PC-3 (cell line): ENCODE measurements at regions not wholly inside any gene's neighbourhood (a gene's known extent, or its start where the extent isn't known, plus 50 kb on each side); places are given as distances from the start of the nearest gene placed in this dataset.

Source experiments
- ATAC-seq: fragments of 200-7000 bp; cut with Tn5 transposase; 2 replicates; pipeline ENCODE4 v1.9.1; 2020; ENCODE audit warnings: mild to moderate bottlenecking, moderate library complexity
- BruUV-seq: library from RNA; stranded (reverse); fragments of 400-500 nt; replicated peaks from 2 replicates; lab custom pipeline; 2021; lab: Mats Ljungman, UMichigan
- CTCF ChIA-PET: fragments of 300-600 bp; sonication (Branson Sonifier 250); formaldehyde crosslinking; loops from one replicate; lab custom pipeline; 2022; ENCODE audit warnings: antibody characterized with exemption; lab: Charles Lee
- POLR2A ChIA-PET: fragments of 300-600 bp; sonication (Branson Sonifier 250); formaldehyde crosslinking; loops from one replicate; lab custom pipeline; 2022; ENCODE audit warnings: antibody characterized with exemption; ENCODE audit not compliant: unreplicated experiment; lab: Charles Lee
- DNase-seq: peaks from one replicate; pipeline ENCODE4 v3.0.0-alpha.2; 2015
- H2AFZ ChIP-seq: fragments of 300-600 bp; sonication (generic); 2 replicates; pipeline ENCODE4 v1.6.0; 2016; ENCODE audit warnings: antibody characterized with exemption, low read length
- H3F3A ChIP-seq: fragments of 300-600 bp; sonication (generic); one replicate; pipeline ENCODE4 v1.6.0; 2017; ENCODE audit warnings: antibody characterized with exemption, low read length, control low read depth, mild to moderate bottlenecking; ENCODE audit not compliant: unreplicated experiment
- H3K27ac ChIP-seq: fragments of 300-600 bp; sonication (generic); 2 replicates; pipeline ENCODE4 v1.5.1; 2016; ENCODE audit warnings: mild to moderate bottlenecking, low read length
- H3K27me3 ChIP-seq: fragments of 300-600 bp; sonication (generic); 2 replicates; pipeline ENCODE4 v1.6.1; 2016; ENCODE audit warnings: low read length, mixed read lengths
- H3K36me3 ChIP-seq: fragments of 300-600 bp; sonication (generic); 2 replicates; pipeline ENCODE4 v1.6.1; 2016; ENCODE audit warnings: low read depth, mixed run types, low read length, mixed read lengths
- H3K4me1 ChIP-seq: fragments of 300-600 bp; sonication (generic); 2 replicates; pipeline ENCODE4 v1.5.1; 2016; ENCODE audit warnings: low read length; ENCODE audit not compliant: insufficient read depth
- H3K4me2 ChIP-seq: fragments of 300-600 bp; sonication (generic); 2 replicates; pipeline ENCODE4 v1.6.0; 2016; ENCODE audit warnings: low read length
- H3K4me3 ChIP-seq: fragments of 300-600 bp; sonication (generic); 2 replicates; pipeline ENCODE4 v1.5.1; 2016; ENCODE audit warnings: mild to moderate bottlenecking, low read length, mixed read lengths
- H3K79me2 ChIP-seq: fragments of 300-600 bp; sonication (generic); 2 replicates; pipeline ENCODE4 v1.6.1; 2017; ENCODE audit warnings: low read length, mixed read lengths
- H3K9ac ChIP-seq: fragments of 300-600 bp; sonication (generic); 2 replicates; pipeline ENCODE4 v1.6.0; 2016; ENCODE audit warnings: mild to moderate bottlenecking, low read length
- H3K9me2 ChIP-seq: fragments of 300-600 bp; sonication (generic); replicated peaks from 2 replicates; pipeline ENCODE4 v1.6.1; 2016; ENCODE audit warnings: mixed run types, low read length, mixed read lengths
- H3K9me3 ChIP-seq: fragments of 300-600 bp; sonication (generic); 2 replicates; pipeline ENCODE4 v1.6.1; 2016; ENCODE audit warnings: low read length, mixed read lengths
- H4K20me1 ChIP-seq: fragments of 300-600 bp; sonication (generic); 2 replicates; pipeline ENCODE4 v1.6.1; 2016; ENCODE audit warnings: low read length, mixed read lengths
- EZH2 ChIP-seq: fragments of 300-600 bp; sonication (generic); IDR thresholded peaks from one replicate; pipeline ENCODE4 v1.6.1; 2017; ENCODE audit warnings: antibody characterized with exemption, mild to moderate bottlenecking, low read length; ENCODE audit not compliant: unreplicated experiment
- EZH2phosphoT487 ChIP-seq: fragments of 300-600 bp; sonication (generic); IDR thresholded peaks from 2 replicates; pipeline ENCODE4 v1.6.1; 2018; ENCODE audit warnings: mild to moderate bottlenecking, antibody characterized with exemption, low read length, borderline replicate concordance
- intact Hi-C: fragments of 100-400 bp; cut with micrococcal nuclease; formaldehyde crosslinking; loops from 2 replicates; pipeline ENCODE4 v1.9.0; 2023
- TF ChIP-seq, protein P1 (sequence below): fragments of 300-600 bp; sonication (generic); conservative IDR thresholded peaks from 2 replicates; pipeline ENCODE4 v1.5.1; 2017; ENCODE audit warnings: antibody characterized with exemption, low read depth, mild to moderate bottlenecking, low read length

DNA sequence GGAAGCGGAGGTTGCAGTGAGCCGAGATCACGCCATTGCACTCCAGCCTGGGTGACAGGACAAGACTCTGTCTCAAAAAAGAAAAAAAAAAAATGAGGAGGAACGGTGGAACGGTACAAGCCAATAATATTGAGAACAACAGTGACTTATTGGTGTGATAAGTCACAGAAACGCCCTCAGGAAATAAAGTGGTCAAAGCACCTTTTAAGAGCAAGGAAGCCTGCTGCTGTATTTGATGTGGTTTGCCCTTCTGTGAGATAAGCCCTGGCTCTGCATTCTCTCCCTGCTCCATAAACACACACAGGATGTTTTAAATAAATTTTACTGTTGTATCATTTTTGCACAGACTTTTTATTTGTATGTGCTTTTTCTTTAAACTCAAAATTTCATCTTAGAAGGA lies 269.9 kb upstream of the MSX2 start:
- Histone ChIP-seq H3K4me2 (no peak overlapping the region), H2AFZ (no peak overlapping the region), H3F3A (no peaks in the 10 kb centered on the region), H3K9me3 (no peaks in the 10 kb centered on the region), H3K4me1 (peaks cover 3% of the 10 kb centered on the region; the same call in 1 of the 2 replicates), H3K9me2 (no peaks in the 10 kb centered on the region), H3K27me3 (no peaks in the 10 kb centered on the region), H3K79me2 (no peaks in the 10 kb centered on the region), H3K27ac (no peak overlapping the region), H3K4me3 (no peak overlapping the region), H3K36me3 (no peaks in the 10 kb centered on the region), H3K9ac (no peak overlapping the region), H4K20me1 (no peaks in the 10 kb centered on the region)
- intact Hi-C loops: no loop called here
- no TSS peak for BruUV-seq
- CTCF ChIA-PET: no interaction called here
- POLR2A ChIA-PET: interaction anchor here (0.6 kb wide), 1 partner anchor 20 kb away, joined by 7 read pairs; no protein-coding TSS in a partner anchor
- ATAC-seq (no peak), DNase-seq (no peak)
- TF ChIP-seq, protein P1, sequence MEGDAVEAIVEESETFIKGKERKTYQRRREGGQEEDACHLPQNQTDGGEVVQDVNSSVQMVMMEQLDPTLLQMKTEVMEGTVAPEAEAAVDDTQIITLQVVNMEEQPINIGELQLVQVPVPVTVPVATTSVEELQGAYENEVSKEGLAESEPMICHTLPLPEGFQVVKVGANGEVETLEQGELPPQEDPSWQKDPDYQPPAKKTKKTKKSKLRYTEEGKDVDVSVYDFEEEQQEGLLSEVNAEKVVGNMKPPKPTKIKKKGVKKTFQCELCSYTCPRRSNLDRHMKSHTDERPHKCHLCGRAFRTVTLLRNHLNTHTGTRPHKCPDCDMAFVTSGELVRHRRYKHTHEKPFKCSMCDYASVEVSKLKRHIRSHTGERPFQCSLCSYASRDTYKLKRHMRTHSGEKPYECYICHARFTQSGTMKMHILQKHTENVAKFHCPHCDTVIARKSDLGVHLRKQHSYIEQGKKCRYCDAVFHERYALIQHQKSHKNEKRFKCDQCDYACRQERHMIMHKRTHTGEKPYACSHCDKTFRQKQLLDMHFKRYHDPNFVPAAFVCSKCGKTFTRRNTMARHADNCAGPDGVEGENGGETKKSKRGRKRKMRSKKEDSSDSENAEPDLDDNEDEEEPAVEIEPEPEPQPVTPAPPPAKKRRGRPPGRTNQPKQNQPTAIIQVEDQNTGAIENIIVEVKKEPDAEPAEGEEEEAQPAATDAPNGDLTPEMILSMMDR: no peak
- TF ChIP-seq EZH2: no peak
- TF ChIP-seq EZH2phosphoT487: no peak

- no peak overlapping the region for H2AFZ ChIP-seq
- no peak for TF ChIP-seq EZH2
- TF ChIP-seq, protein P1: no peak
- TF ChIP-seq EZH2phosphoT487: no peak
- no peak overlapping the region for H3K9ac ChIP-seq
- H3K4me1 ChIP-seq: peaks cover 8% of the 10 kb centered on the region; the same call in 1 of the 2 replicates
- H3K4me2 ChIP-seq: no peak overlapping the region
- no peak for DNase-seq
- H3K4me3 ChIP-seq: no peak overlapping the region
- intact Hi-C loops: no loop called here
- H4K20me1 ChIP-seq: no peaks in the 10 kb centered on the region
- H3F3A ChIP-seq: no peaks in the 10 kb centered on the region
- ChIA-PET CTCF (no interaction called here), POLR2A (no interaction called here)
- H3K27ac ChIP-seq: no peak overlapping the region
- H3K27me3 ChIP-seq: no peaks in the 10 kb centered on the region
- no TSS peak for BruUV-seq
- H3K36me3 ChIP-seq: no peaks in the 10 kb centered on the region
- no peaks in the 10 kb centered on the region for H3K9me2 ChIP-seq
- H3K9me3 ChIP-seq: no peaks in the 10 kb centered on the region
- ATAC-seq: no peak
- no peaks in the 10 kb centered on the region for H3K79me2 ChIP-seq
These were observed 269.5 kb upstream of the MSX2 start for GRCh38 chr5:174454890-174455289.

- H3K27ac ChIP-seq: no peak overlapping the region
- ChIA-PET POLR2A (no interaction called here), CTCF (no interaction called here)
- no peaks in the 10 kb centered on the region for H3K79me2 ChIP-seq
- BruUV-seq: no TSS peak
- no peak for DNase-seq
- no peaks in the 10 kb centered on the region for H3K9me3 ChIP-seq
- H3K36me3 ChIP-seq: no peaks in the 10 kb centered on the region
- no peak overlapping the region for H3K4me3 ChIP-seq
- H3K4me1 ChIP-seq: peaks cover 12% of the 10 kb centered on the region; the same call in 1 of the 2 replicates
- TF ChIP-seq EZH2 (no peak), EZH2phosphoT487 (no peak)
- TF ChIP-seq, protein P1: no peak
- H2AFZ ChIP-seq: no peak overlapping the region
- H4K20me1 ChIP-seq: no peaks in the 10 kb centered on the region
- intact Hi-C loops: no loop called here
- H3K9me2 ChIP-seq: no peaks in the 10 kb centered on the region
- ATAC-seq: no peak
- no peak overlapping the region for H3K4me2 ChIP-seq
- no peaks in the 10 kb centered on the region for H3F3A ChIP-seq
- no peaks in the 10 kb centered on the region for H3K27me3 ChIP-seq
- H3K9ac ChIP-seq: no peak overlapping the region
These were observed 269.1 kb upstream of the MSX2 start for GRCh38 chr5:174455301-174455700.
